GM06990 (cell line): ENCODE measurements at regions not wholly inside any gene's neighbourhood (a gene's known extent, or its start where the extent isn't known, plus 50 kb on each side); places are given as distances from the start of the nearest gene placed in this dataset.

Source experiments
- DNase-seq: peaks from one replicate; pipeline ENCODE4 v3.0.0-alpha.2; 2011; ENCODE audit not compliant: insufficient read length; ENCODE audit errors: extremely low read depth
- H3K27me3 ChIP-seq: replicated peaks from 2 replicates; pipeline ENCODE4 v1.6.0; 2011; ENCODE audit warnings: low read length; ENCODE audit not compliant: control insufficient read depth, insufficient read depth
- H3K36me3 ChIP-seq: 2 replicates; pipeline ENCODE4 v1.5.1; 2011; ENCODE audit warnings: low read length; ENCODE audit not compliant: control insufficient read depth, insufficient read depth
- H3K4me3 ChIP-seq: replicated peaks from 2 replicates; pipeline ENCODE4 v1.5.1; 2011; ENCODE audit warnings: low read depth, mild to moderate bottlenecking, control low read depth, low read length
- CTCF ChIP-seq: IDR thresholded peaks from 2 replicates; pipeline ENCODE4 v1.5.1; 2011; ENCODE audit warnings: low read length, control low read depth, mild to moderate bottlenecking, inconsistent platforms; ENCODE audit not compliant: insufficient read depth, poor library complexity, severe bottlenecking

GRCh38 chr1:208640295-208640694 is 396.1 kb upstream of the PLXNA2 start:
- no peak for TF ChIP-seq CTCF
- DNase-seq: no peak
- Histone ChIP-seq H3K36me3 (no peaks in the 10 kb centered on the region), H3K27me3 (no peaks in the 10 kb centered on the region), H3K4me3 (no peak overlapping the region)

- DNase-seq: peak; percentile 20
- Histone ChIP-seq H3K27me3 (no peaks in the 10 kb centered on the region), H3K36me3 (no peaks in the 10 kb centered on the region), H3K4me3 (no peak overlapping the region)
- TF ChIP-seq CTCF: no peak
Observed at GRCh38 chr1:208641579-208642280, 397.5 kb upstream of the PLXNA2 start.

- Histone ChIP-seq H3K4me3 (no peak overlapping the region), H3K27me3 (no peaks in the 10 kb centered on the region), H3K36me3 (no peaks in the 10 kb centered on the region)
- TF ChIP-seq CTCF: no peak
- no peak for DNase-seq
Observed at GRCh38 chr1:208643005-208643597, 398.9 kb upstream of the PLXNA2 start.

- Histone ChIP-seq H3K27me3 (no peaks in the 10 kb centered on the region), H3K36me3 (no peaks in the 10 kb centered on the region), H3K4me3 (no peak overlapping the region)
- TF ChIP-seq CTCF: no peak
- DNase-seq: no peak
Observed at GRCh38 chr1:208644401-208645160, 400.4 kb upstream of the PLXNA2 start.

- no peaks in the 10 kb centered on the region for H3K36me3 ChIP-seq
- TF ChIP-seq CTCF: no peak
- H3K27me3 ChIP-seq: no peaks in the 10 kb centered on the region
- H3K4me3 ChIP-seq: no peak overlapping the region
- no peak for DNase-seq
Observed at GRCh38 chr1:208646431-208646830, 402.2 kb upstream of the PLXNA2 start.
